Glutamatergic neuron (in vitro differentiated cells): ENCODE measurements at regions not wholly inside any gene's neighbourhood (a gene's known extent, or its start where the extent isn't known, plus 50 kb on each side); places are given as distances from the start of the nearest gene placed in this dataset.

Experiments used
- DNase-seq: peaks from one replicate; pipeline ENCODE4 v3.0.0; 2022
- H3K27ac Mint-ChIP-seq: one replicate; pipeline ENCODE4 v1.8.0; 2020; ENCODE audit warnings: mild to moderate bottlenecking, mixed read lengths, inconsistent platforms; ENCODE audit not compliant: unreplicated experiment
- H3K27me3 Mint-ChIP-seq: one replicate; pipeline ENCODE4 v1.8.0; 2020; ENCODE audit warnings: mild to moderate bottlenecking, moderate library complexity, mixed read lengths, inconsistent platforms; ENCODE audit not compliant: unreplicated experiment
- H3K36me3 Mint-ChIP-seq: one replicate; pipeline ENCODE4 v1.8.0; 2020; ENCODE audit warnings: mild to moderate bottlenecking, mixed read lengths, inconsistent platforms; ENCODE audit not compliant: unreplicated experiment
- H3K4me1 Mint-ChIP-seq: one replicate; pipeline ENCODE4 v1.8.0; 2020; ENCODE audit warnings: mild to moderate bottlenecking, low read depth, mixed read lengths, inconsistent platforms; ENCODE audit not compliant: unreplicated experiment
- H3K4me3 Mint-ChIP-seq: one replicate; pipeline ENCODE4 v1.8.0; 2020; ENCODE audit warnings: mild to moderate bottlenecking, mixed read lengths, inconsistent platforms; ENCODE audit not compliant: unreplicated experiment
- H3K9me3 Mint-ChIP-seq: one replicate; pipeline ENCODE4 v1.8.0; 2020; ENCODE audit warnings: mild to moderate bottlenecking, moderate library complexity, mixed read lengths, inconsistent platforms; ENCODE audit not compliant: unreplicated experiment
- TF ChIP-seq, protein P1 (sequence below): fragments of 200-600 bp; sonication (generic); IDR thresholded peaks from one replicate; pipeline ENCODE4 v1.5.0; 2021; ENCODE audit not compliant: partially characterized antibody, unreplicated experiment

DNA sequence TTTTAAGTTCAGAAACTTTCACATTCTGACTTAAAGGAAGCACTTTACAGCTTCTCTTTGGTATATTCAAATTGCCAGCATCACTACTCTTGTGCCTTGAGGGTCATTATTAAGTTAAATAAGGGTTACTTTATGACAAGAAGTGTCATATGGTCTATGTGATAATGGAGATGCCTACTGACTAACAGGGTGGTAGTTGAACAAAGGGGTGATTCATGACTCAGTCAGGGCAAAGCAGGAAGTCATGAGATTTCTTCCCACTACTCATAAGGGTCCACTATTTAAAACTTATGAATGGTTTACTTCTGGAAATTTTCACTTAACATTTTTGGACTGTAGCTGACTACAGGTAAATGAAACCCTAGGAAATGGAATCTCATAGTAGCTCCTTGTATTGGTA, 938.3 kb upstream of the PTPRD start:
- H3K9me3 Mint-ChIP-seq, result peaks cover 4% of the 10 kb centered on the region
- no peaks in the 10 kb centered on the region for H3K36me3 Mint-ChIP-seq
- H3K27ac Mint-ChIP-seq, result no peak overlapping the region
- no peak for DNase-seq
- no peaks in the 10 kb centered on the region for H3K27me3 Mint-ChIP-seq
- H3K4me3 Mint-ChIP-seq, result no peak overlapping the region
- peaks cover 31% of the 10 kb centered on the region for H3K4me1 Mint-ChIP-seq
- TF ChIP-seq, protein P1, sequence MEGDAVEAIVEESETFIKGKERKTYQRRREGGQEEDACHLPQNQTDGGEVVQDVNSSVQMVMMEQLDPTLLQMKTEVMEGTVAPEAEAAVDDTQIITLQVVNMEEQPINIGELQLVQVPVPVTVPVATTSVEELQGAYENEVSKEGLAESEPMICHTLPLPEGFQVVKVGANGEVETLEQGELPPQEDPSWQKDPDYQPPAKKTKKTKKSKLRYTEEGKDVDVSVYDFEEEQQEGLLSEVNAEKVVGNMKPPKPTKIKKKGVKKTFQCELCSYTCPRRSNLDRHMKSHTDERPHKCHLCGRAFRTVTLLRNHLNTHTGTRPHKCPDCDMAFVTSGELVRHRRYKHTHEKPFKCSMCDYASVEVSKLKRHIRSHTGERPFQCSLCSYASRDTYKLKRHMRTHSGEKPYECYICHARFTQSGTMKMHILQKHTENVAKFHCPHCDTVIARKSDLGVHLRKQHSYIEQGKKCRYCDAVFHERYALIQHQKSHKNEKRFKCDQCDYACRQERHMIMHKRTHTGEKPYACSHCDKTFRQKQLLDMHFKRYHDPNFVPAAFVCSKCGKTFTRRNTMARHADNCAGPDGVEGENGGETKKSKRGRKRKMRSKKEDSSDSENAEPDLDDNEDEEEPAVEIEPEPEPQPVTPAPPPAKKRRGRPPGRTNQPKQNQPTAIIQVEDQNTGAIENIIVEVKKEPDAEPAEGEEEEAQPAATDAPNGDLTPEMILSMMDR, result no peak

DNA sequence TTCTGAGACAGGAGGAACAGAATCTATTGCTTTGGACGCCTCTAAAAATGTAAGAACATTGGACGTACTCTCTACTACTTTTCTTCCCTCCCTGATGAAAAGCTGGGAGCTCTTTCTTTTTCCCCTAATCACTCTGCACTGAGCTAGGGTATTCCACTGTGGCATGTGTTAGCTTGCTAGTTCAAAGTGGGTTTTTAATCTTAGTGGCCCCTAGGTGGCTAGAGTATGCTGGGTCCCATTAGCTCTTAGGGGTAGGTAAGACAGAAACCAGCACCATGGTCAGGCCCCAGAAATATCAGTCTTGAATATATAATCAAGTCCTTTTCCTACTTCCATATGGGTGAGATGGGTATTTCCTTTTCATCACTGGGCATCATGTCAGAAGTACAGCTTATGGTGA, 945.2 kb upstream of the PTPRD start:
- TF ChIP-seq, protein P1, result no peak
- no peaks in the 10 kb centered on the region for H3K27me3 Mint-ChIP-seq
- H3K4me1 Mint-ChIP-seq, result peaks cover 13% of the 10 kb centered on the region
- no peak for DNase-seq
- no peaks in the 10 kb centered on the region for H3K36me3 Mint-ChIP-seq
- H3K4me3 Mint-ChIP-seq, result no peak overlapping the region
- H3K27ac Mint-ChIP-seq, result no peak overlapping the region
- peaks cover 4% of the 10 kb centered on the region for H3K9me3 Mint-ChIP-seq

DNA sequence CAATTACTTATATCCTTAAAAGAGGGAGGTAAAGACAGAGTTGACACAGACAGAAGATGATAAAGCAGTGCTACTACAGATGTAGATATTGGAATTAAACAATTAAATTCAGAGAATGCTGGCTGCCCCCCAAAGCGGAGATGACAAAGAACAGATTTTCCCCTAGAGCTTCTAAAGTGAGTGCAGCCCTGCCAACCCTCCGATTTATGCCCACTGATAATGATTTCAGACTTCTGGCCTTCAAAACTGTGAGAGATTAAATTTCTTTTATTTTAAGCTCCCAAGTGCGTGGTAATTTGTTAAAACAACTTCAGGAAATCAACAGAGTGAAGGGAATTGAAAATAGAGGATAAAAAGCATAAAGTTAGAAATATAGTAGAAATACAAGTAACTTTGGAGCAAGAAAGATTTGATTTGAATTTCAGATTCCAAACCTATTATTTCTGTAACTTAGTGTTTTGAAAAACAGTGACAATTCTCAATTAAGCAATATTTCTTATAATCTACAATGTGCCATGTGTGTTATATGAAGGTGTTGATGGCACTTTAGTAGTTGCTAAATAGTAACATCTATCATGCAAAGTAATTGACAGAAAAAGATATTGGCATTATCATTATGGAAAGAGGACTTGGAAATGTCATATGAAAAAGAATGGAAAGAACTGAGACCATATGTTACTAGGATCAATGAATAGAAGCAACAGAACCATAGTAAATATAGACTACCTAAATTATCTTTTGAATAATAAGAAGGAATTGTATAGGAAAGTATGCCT, 946.4 kb upstream of the PTPRD start:
- no peaks in the 10 kb centered on the region for H3K27me3 Mint-ChIP-seq
- peaks cover 11% of the 10 kb centered on the region for H3K4me1 Mint-ChIP-seq
- DNase-seq, result no peak
- peaks cover 4% of the 10 kb centered on the region for H3K9me3 Mint-ChIP-seq
- TF ChIP-seq, protein P1, result no peak
- no peak overlapping the region for H3K27ac Mint-ChIP-seq
- H3K36me3 Mint-ChIP-seq, result no peaks in the 10 kb centered on the region
- no peak overlapping the region for H3K4me3 Mint-ChIP-seq

DNA sequence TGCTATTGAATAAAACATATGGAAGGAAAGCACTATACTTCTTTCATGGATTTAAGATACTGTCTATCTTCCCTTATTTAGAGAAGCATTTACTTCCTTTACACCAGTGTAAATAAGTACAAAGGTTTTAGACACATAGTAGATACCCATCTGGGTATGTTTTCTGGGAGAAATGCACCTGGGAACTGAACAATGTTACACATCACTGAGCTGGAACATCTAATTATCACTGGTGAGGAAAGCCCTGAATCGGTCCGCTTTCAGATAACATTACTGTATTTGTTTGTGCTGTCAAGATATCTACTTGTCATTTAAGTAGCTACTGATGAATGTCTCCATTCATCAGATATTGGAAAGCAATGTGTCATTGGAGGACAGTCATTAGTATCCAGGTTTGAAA, 964.7 kb upstream of the PTPRD start:
- Mint-ChIP-seq H3K9me3 (no peaks in the 10 kb centered on the region), H3K27me3 (no peaks in the 10 kb centered on the region), H3K27ac (no peak overlapping the region), H3K36me3 (no peaks in the 10 kb centered on the region), H3K4me3 (no peak overlapping the region), H3K4me1 (peaks cover 9% of the 10 kb centered on the region)
- TF ChIP-seq, protein P1, result no peak
- DNase-seq, result no peak

DNA sequence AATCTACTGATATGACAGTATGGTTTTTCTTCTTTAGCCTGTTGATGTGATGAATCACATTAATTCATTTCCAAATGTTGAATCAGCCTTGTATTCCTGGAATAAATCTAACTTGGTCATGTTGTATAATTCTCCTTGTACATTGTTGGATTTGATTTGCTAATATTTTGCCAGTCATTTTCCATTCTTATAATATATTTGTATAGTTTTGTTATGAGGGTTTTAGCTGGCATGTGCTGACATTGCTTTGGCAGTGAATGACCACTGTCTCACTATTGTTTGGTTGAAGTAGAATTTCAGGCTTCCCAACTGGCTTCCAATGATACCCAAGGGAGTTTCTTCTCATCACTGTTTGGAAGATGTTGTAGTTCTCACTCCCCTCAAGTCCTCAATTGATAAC, 983.0 kb upstream of the PTPRD start:
- TF ChIP-seq, protein P1, result no peak
- no peaks in the 10 kb centered on the region for H3K36me3 Mint-ChIP-seq
- H3K4me1 Mint-ChIP-seq, result peaks cover 2% of the 10 kb centered on the region
- H3K27ac Mint-ChIP-seq, result no peak overlapping the region
- H3K9me3 Mint-ChIP-seq, result no peaks in the 10 kb centered on the region
- H3K27me3 Mint-ChIP-seq, result no peaks in the 10 kb centered on the region
- H3K4me3 Mint-ChIP-seq, result no peak overlapping the region
- DNase-seq, result no peak
